HepG2 (cell line): ENCODE measurements at regions not wholly inside any gene's neighbourhood (a gene's known extent, or its start where the extent isn't known, plus 50 kb on each side); places are given as distances from the start of the nearest gene placed in this dataset.
"Not testable (repeated sequence)": the region's sequence is repeated elsewhere in the genome, so short reads cannot be mapped to it uniquely, and the experiment has no call there.

Experiments
- ATAC-seq: fragments of 200-7000 bp; cut with Tn5 transposase; 3 replicates; pipeline ENCODE4 v1.9.1; 2020; ENCODE audit warnings: mild to moderate bottlenecking, moderate library complexity
- BruUV-seq: library from RNA; stranded (reverse); fragments of 400-500 nt; replicated peaks from 2 replicates; lab custom pipeline; 2021; lab: Mats Ljungman, UMichigan
- CTCF ChIA-PET: fragments of 300-600 bp; formaldehyde crosslinking; extraction: SDS; loops from one replicate; lab custom pipeline; 2021; ENCODE audit warnings: low total read pairs, inconsistent platforms, low intra/inter-chr PET ratio; lab: Yijun Ruan, JAX
- POLR2A ChIA-PET: fragments of 350-600 bp; sonication (Branson Sonifier 250); formaldehyde crosslinking; loops from one replicate; lab custom pipeline; 2020; ENCODE audit warnings: antibody characterized with exemption, inconsistent platforms; lab: Yijun Ruan, JAX
- DNase-seq: peaks from one replicate; pipeline ENCODE4 v3.0.0-alpha.2; 2015; ENCODE audit warnings: low spot score
- FAIRE-seq: peaks from 3 replicates; lab custom pipeline; 2011; peaks lifted over from hg19 to GRCh38; lab: Jason Lieb, UNC
- H2AFZ ChIP-seq: one replicate; pipeline ENCODE4 v1.6.1; 2011; ENCODE audit warnings: low read length, inconsistent platforms
- H3K27ac ChIP-seq: fragments of 300-600 bp; 3 replicates; pipeline ENCODE4 v1.8.0; 2011; ENCODE audit warnings: mixed run types, mild to moderate bottlenecking, mixed read lengths, low read length, inconsistent platforms; ENCODE audit not compliant: insufficient read depth; ENCODE audit errors: extremely low read length
- H3K27me3 ChIP-seq, 2 experiments: fragments of 200-600 bp in 1 of 2; 2 replicates in 1 of 2; 3 replicates in 1 of 2; pipeline versions ENCODE4 v1.6.0 to v1.8.0; 2011; ENCODE audit warnings: low read length in 2 of 2, mild to moderate bottlenecking in 2 of 2, moderate library complexity in 2 of 2, inconsistent platforms in 1 of 2; ENCODE audit not compliant: insufficient read depth in 2 of 2, control insufficient read depth in 1 of 2
- H3K36me3 ChIP-seq, 2 experiments: fragments of 200-600 bp in 1 of 2; replicated peaks in 1 of 2; 2 replicates in 1 of 2; 3 replicates in 1 of 2; pipeline versions ENCODE4 v1.5.1 to v1.8.0; 2011; ENCODE audit warnings: low read length in 2 of 2, inconsistent platforms in 1 of 2; ENCODE audit not compliant: insufficient read depth in 2 of 2, control insufficient read depth in 1 of 2
- H3K4me1 ChIP-seq: 2 replicates; pipeline ENCODE4 v1.5.1; 2012; ENCODE audit warnings: low read length, inconsistent platforms; ENCODE audit not compliant: insufficient read depth
- H3K4me2 ChIP-seq: 2 replicates; pipeline ENCODE4 v1.6.0; 2011; ENCODE audit warnings: low read depth, low read length, inconsistent platforms
- H3K4me3 ChIP-seq, 3 experiments: fragments of 200-600 bp in 1 of 3; sonication (generic), shearing (Covaris generic) in 1 of 3; replicated peaks in 1 of 3; 2 replicates each; pipeline ENCODE4 v1.5.1; 2011 to 2016; ENCODE audit warnings: low read length in 3 of 3, inconsistent platforms in 2 of 3, low read depth in 2 of 3, mild to moderate bottlenecking in 2 of 3, control low read depth in 1 of 3, mixed read lengths in 1 of 3; ENCODE audit not compliant: insufficient read depth in 1 of 3
- H3K79me2 ChIP-seq: one replicate; pipeline ENCODE4 v1.6.1; 2011; ENCODE audit warnings: low read length, inconsistent platforms; ENCODE audit not compliant: insufficient read depth
- H3K9ac ChIP-seq: 2 replicates; pipeline ENCODE4 v1.6.0; 2011; ENCODE audit warnings: mild to moderate bottlenecking, low read depth, low read length, inconsistent platforms; ENCODE audit not compliant: insufficient read depth
- H3K9me3 ChIP-seq: 2 replicates; pipeline ENCODE4 v1.5.1; 2012; ENCODE audit warnings: mild to moderate bottlenecking, low read length
- H4K20me1 ChIP-seq: 2 replicates; pipeline ENCODE4 v1.6.0; 2011; ENCODE audit warnings: inconsistent platforms, mild to moderate bottlenecking, low read length, moderate library complexity; ENCODE audit not compliant: insufficient read depth
- WGBS: methylation state at CpG from one replicate; pipeline ENCODE4 v1.1.6; 2017; ENCODE audit warnings: low lambda C conversion rate; 5-methylcytosine and 5-hydroxymethylcytosine counted together
- in situ Hi-C: cut with HindIII; loops from 2 replicates; pipeline ENCODE4 v1.10.0; 2017; ENCODE audit warnings: low pct_unique_long_range_greater_than_20kb; ENCODE audit not compliant: extremely low pct_ligation_motif_present
- intact Hi-C: fragments of 100-400 bp; cut with micrococcal nuclease; formaldehyde crosslinking; loops from one replicate; pipeline ENCODE4 v1.10.0; 2022; ENCODE audit not compliant: unreplicated experiment

DNA sequence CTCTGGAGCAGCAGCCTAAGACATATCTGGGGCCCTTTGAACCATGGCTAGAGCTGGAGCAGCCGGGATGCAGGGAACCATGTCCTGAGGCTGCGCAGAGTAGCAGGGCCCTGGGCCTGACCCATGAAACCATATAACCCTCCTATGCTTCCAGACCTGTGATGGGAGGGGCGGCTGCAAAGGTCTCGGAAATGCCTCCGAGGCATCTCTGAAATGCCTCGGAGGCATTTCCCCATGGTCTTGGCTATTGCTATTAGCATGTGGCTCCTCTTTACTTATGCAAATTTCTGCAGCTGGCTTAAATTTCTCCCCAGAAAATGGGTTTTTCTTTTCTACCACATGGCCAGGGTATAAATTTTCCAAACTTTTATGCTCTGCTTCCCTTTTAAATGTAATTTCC lies 302.1 kb upstream of the NOTCH2NLA start:
- in situ Hi-C loops, ATAC-seq, H3K4me1 ChIP-seq, H2AFZ ChIP-seq, CTCF ChIA-PET, DNase-seq, H3K36me3 ChIP-seq, H3K4me2 ChIP-seq, intact Hi-C loops, POLR2A ChIA-PET, H3K9ac ChIP-seq, BruUV-seq, H3K9me3 ChIP-seq, H3K27ac ChIP-seq, H3K27me3 ChIP-seq, H3K79me2 ChIP-seq, H4K20me1 ChIP-seq, H3K4me3 ChIP-seq, FAIRE-seq: not testable (repeated sequence)
- no CpG with 5 or more reads among the region's 6 CpGs for WGBS

DNA sequence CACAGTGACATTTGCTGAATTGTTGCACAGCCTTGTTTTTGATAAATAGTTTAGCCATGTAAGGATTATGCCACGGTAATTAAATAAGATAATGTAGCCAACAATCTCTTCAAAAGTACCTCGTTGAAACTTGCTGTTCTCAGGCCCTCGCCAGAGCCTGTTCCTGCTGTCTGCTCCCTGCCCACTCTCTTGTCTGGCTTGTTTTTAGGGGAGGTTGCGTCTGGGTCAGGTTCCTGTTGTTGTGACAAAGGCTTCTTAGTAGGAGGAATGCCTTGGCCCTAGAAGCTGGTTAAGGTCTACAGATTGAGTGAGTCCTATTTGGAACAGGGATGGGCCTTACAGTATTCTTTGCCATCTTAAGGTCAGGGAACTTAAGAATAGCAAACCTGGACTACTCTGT lies 294.0 kb upstream of the NOTCH2NLA start:
- H3K4me3 ChIP-seq, H3K9ac ChIP-seq, in situ Hi-C loops, POLR2A ChIA-PET, BruUV-seq, H3K27me3 ChIP-seq, CTCF ChIA-PET, DNase-seq, FAIRE-seq, H4K20me1 ChIP-seq, ATAC-seq, H3K9me3 ChIP-seq, H3K4me1 ChIP-seq, H3K79me2 ChIP-seq, H3K27ac ChIP-seq, H2AFZ ChIP-seq, intact Hi-C loops, H3K4me2 ChIP-seq, H3K36me3 ChIP-seq: not testable (repeated sequence)
- WGBS = no CpG with 5 or more reads among the region's 4 CpGs

DNA sequence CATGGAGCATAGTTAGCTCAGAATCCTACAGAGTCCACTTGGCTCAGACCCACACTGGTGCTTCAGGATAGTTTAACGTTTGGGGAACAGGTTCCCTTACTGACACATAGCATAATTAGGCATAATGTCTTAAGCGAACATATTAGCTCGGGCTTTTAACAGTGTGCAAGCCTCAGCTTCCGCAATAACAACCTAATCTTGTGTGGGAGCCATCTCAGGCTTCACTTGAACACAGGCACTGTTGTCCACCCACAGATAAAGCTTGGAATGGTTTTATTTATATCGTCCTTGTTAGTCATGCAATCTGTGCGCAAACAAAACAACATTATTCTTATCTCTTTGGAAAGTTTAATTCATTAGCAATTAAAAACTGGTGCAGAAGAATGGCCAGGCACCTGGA lies 293.5 kb upstream of the NOTCH2NLA start:
- H3K36me3 ChIP-seq, H3K9ac ChIP-seq, FAIRE-seq, H3K27ac ChIP-seq, intact Hi-C loops, DNase-seq, in situ Hi-C loops, H3K4me1 ChIP-seq, ATAC-seq, H3K79me2 ChIP-seq, H3K27me3 ChIP-seq, POLR2A ChIA-PET, BruUV-seq, H3K4me3 ChIP-seq, CTCF ChIA-PET, H3K4me2 ChIP-seq, H2AFZ ChIP-seq, H3K9me3 ChIP-seq, H4K20me1 ChIP-seq: not testable (repeated sequence)
- no CpG with 5 or more reads among the region's 6 CpGs for WGBS

DNA sequence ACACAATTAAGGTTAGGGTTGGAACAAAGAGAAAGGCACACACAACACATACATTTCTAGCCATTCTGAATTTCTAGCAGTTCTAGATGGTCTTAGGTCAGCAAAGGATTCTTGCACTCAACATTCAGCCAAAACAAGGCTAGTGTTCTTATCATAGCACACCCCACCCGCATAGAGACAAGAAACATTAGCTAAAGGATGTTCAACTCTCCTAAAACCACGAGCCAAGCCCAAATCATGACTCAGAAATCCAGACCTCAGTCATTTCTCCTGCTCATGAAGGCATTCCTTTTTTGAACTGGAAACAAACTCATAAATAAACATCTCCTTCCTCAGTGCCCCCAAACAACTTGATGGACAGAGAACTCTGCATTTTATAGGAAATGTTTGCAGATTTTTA lies 293.0 kb upstream of the NOTCH2NLA start:
- ATAC-seq, H2AFZ ChIP-seq, H3K4me1 ChIP-seq, intact Hi-C loops, DNase-seq, H3K27me3 ChIP-seq, H3K9ac ChIP-seq, H3K79me2 ChIP-seq, H4K20me1 ChIP-seq, in situ Hi-C loops, CTCF ChIA-PET, FAIRE-seq, H3K4me2 ChIP-seq, POLR2A ChIA-PET, H3K36me3 ChIP-seq, H3K4me3 ChIP-seq, BruUV-seq, H3K27ac ChIP-seq, H3K9me3 ChIP-seq: not testable (repeated sequence)
- no CpG with 5 or more reads among the region's 2 CpGs for WGBS
